NCI-H748 (cell line): ENCODE measurements at regions not wholly inside any gene's neighbourhood (a gene's known extent, or its start where the extent isn't known, plus 50 kb on each side); places are given as distances from the start of the nearest gene placed in this dataset.
A peak's percentile ranks its signal among the peaks of the same experiment; 100 is the strongest.
"Not testable (repeated sequence)": the region's sequence is repeated elsewhere in the genome, so short reads cannot be mapped to it uniquely, and the experiment has no call there.

Experiments used
- DNase-seq: peaks from one replicate; lab custom pipeline; 2025; ENCODE audit not compliant: unreplicated experiment; lab: John Stamatoyannopoulos, UW

DNA sequence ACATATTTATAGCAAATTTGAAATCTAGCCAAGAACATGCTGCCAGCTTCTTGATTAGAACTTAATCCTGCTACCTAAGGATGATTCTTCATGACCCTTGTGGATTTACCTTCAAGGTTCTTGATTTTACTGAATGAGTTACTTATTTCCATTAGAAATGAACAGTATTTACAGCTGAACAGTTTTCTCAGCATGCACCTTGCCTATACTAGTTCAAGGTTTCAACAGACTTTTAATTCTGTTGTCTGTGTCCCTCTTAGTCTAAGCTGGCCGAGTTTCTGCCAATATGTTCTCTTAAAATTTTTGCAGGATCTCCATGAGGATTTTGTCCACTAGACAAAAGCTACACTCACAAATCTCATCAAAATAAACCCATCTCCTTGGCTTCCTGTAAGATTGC is 188.8 kb upstream of the ST8SIA4 start:
- DNase-seq: no peak

DNA sequence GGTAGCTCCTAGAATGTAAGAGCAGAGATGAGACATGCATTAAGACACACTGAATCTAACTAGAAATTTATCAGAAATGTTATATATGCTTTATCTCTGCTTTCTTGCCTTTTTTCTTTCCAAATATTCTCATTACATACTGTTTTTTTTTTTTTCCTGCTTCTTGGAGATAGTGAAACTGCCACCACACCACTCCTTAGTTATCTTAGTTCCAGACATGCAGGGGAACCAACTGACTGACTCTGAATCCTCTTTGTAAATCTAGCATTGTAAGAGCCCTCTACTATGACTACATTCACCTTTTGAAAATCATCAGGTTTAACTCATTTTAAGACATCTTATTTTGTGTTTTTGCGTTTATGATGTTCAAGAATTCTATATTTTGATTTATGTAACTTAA is 181.3 kb upstream of the ST8SIA4 start:
- no peak for DNase-seq

DNA sequence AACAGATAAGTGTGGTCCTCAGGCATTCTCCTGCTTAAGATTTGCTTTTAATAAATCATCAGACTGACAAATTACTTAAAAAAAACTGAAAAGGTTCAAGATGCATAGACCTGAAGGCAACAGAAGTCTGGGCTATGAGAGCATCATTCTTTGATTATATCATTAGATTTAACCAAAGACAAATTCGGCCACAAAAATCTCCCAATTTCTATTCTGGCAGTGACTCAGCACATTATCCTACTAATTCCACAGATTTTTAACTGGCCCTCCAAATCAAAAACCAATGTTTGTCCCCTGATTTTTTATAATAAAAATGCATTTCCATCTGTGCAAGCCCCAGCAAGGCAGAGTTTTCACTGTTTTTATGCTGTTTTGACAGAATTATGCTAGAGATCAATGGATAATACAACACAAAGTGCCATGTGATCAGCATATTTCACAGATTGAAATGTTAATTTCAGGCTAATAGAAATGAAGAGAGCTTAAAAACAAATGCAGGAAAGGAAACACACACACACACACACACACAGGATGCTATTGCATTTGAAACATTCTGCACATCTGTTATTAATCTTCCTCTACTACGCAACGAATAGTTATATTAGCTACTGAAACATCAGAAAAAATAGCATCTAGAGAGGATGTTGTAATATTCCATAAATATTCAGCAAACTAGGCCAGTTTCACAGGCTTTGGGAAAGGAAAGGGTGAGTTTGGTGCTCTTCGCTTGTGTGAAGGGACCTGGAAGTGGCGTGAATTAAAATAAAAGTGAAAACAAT is 177.6 kb upstream of the ST8SIA4 start:
- no peak for DNase-seq

DNA sequence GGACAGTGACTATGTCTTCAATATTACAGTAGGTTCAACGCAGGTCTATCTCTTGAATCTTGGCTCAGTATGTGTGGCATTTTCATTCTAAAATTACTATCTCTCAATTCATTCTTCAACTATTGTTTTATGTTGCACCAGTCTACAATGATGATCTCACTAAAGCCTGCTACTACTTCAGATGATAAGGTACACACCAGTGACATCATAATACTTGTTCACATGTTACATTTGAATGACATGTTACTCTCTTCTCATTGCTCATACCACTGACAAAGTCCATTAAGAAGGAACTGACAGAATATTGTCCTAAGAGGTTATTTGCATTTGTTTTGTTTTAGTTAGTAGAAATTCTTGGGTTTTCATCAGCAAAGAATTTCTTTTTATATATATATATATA is 165.2 kb upstream of the ST8SIA4 start:
- no peak for DNase-seq

GRCh38 chr5:101067429-101067828 is 164.3 kb upstream of the ST8SIA4 start:
- no peak for DNase-seq

DNA sequence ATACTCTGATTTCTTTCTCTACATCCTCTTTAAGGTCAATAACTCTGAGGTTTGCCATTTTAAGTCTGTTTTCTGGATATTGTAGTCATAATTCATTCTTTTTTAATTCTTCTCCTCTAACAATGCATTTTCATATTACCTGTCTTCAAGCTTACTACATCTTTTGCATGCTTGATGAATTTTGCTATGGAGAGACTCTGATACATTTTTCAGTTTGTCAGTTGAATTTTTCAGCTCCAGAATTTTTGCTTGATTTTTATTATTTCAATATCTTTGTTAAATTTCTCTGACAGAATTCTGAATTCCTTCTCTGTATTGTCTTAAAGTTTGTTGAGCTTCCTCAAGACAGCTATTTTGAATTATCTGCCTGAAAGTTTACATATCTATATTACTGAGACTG is 159.8 kb upstream of the ST8SIA4 start:
- DNase-seq: no peak

DNA sequence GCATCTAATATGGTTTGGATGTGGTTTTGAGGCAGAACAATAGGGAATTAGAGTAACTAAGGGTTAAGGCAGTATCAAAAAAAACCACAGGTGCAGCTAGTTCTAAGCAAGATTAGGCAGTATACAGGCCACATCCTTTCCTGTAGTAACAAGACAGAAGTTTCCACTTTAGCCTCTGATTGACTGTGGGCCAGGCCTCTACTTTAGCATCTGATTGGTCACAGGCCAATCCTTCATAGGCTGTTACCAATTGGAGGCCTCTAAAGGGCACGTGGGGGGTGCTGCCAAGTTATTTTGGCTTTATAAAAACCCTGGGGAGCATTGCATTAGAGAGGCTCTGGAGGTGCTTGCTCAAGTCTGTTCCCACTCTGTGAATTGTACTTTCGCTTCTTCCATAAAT is 144.1 kb upstream of the ST8SIA4 start:
- DNase-seq: no peak

DNA sequence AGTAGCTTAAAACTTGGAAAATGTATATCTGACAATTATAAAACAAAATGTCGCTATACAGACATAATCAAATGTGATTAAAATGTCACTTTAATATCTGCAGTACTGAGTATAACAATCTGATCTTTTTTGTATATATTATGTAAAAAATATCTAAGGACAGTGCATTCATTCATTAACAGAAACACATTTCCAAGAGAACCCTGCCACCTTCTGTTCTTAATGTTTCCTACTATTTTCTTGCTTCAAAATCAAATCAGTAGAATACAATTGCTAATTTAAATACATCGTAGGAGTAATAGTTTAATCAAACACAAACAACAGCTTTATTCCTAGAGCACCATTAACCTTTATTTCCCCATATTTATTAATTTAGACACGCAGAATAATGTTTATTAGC is 142.6 kb upstream of the ST8SIA4 start:
- no peak for DNase-seq

GRCh38 chr5:101040002-101040401 is 136.9 kb upstream of the ST8SIA4 start:
- DNase-seq: not testable (repeated sequence)

DNA sequence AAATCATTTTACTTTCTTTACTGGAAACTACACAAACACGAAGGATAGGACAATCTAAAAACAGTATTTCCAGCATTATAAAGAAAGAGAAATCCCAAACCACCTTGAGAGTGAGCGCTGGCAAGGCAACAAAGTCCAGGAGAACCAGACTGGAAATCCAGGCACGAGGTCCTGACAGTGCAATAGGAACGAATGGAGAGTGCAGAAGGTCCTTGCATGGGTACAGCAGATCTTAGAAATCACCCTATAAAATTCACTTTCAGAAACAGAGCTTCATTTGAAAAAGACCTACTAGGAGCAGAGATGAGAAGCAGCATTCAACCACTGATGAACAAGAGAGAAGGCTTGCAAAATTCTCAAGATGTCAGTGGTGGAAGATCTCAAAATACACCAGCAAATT is 133.7 kb upstream of the ST8SIA4 start:
- DNase-seq: no peak

- no peak for DNase-seq
Observed at GRCh38 chr5:101035425-101035824, 132.3 kb upstream of the ST8SIA4 start.

DNA sequence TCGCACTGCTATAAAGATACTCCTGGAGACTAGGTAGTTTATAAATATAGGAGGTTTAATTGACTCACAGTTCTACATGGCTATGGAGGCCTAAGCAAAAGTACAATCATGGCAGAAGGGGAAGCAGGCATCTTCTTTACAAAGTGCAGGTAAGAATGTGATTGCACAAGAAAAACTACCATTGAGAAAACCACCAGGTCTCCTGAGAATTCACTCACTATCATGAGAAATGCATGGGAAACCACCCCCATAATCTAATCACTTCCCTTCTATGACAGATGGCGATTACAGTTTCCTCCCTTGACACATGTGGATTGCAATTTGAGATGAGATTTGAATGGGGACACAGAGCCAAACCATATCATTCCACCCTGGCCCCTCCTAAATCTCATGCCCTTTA is 121.2 kb upstream of the ST8SIA4 start:
- no peak for DNase-seq

DNA sequence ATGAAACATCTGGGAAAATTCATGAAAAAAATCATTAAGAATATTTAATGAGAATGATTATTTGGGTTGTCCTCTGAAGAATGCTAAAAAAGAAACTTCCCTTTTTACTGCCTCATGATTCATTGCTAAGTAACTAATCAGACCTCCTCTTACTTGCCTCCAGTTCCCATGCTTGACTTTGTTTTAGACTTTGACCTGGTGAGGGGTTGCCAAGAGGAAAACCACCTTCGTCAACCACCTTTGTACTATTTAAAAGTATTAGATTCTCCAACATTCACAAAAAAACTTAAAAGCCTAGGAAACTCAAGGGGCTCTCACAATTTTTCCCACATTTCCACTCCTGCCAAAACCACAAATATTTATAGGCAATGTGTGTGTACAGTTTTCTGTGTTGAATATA is 115.2 kb upstream of the ST8SIA4 start:
- DNase-seq: peak; percentile 35

GRCh38 chr5:101012880-101013279 is 109.8 kb upstream of the ST8SIA4 start:
- peak; percentile 6 for DNase-seq

GRCh38 chr5:101009758-101010519 is 106.9 kb upstream of the ST8SIA4 start:
- no peak for DNase-seq

- DNase-seq: no peak
Observed at GRCh38 chr5:100992354-100992753, 89.3 kb upstream of the ST8SIA4 start.

GRCh38 chr5:100983601-100984000 is 80.5 kb upstream of the ST8SIA4 start:
- DNase-seq: peak; percentile 67

DNA sequence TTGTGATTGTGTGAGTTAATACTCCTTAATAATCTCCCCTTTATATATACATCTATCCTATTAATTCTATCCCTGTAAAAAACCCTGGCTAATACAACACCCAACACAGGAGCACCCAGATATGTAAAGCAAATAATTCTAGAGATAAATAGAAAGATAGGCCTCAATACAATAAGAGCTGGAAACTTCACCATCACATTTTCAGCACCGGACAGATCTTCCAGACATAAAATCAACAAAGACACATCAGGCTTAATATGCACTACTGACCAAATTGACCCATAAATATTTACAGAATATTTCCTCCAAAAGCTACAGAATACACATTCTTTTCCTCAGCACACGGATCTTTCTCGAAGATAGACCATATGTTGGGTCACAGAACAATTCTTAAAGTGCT is 71.0 kb upstream of the ST8SIA4 start:
- DNase-seq: no peak

DNA sequence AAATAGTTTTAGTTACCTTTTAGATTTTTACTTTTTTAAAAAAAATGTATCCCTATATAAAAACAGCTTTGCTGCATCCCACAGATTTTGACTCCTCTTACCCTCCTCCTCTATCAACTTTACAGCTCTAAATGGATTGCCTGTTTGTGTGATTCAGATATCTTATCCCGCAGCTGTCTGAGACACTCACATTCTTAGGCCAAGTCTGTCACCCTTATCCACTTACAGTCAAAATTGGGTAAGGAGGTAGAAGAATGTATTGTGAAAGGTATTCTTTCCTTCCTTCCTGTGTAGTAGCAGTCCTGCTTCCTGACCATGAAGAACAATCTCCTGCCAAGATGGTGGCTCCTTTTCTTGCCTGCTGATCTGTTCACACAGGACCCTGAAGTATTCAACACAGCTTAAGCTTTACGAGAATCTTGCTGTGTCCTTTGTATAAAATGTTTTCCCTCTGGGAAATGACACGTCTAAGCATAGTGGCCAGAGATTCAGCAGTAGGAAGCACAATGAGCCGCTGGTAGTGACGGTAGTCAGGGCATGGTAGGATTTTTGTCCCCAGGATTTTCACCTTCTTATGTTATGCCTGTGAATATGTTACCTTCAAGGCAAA is 67.7 kb upstream of the ST8SIA4 start:
- no peak for DNase-seq

GRCh38 chr5:100965291-100965690 is 62.2 kb upstream of the ST8SIA4 start:
- no peak for DNase-seq
